Spinal cord (tissue), 9 donors: ENCODE measurements at regions not wholly inside any gene's neighbourhood (a gene's known extent, or its start where the extent isn't known, plus 50 kb on each side); places are given as distances from the start of the nearest gene placed in this dataset.

Source experiments
- DNase-seq, 6 donors: peaks; one replicate each; pipeline versions ENCODE4 v3.0.0 to v3.0.0-alpha.2; 2013 to 2015; ENCODE audit warnings: low spot score in 6 of 6, low read depth in 4 of 6
- H3K27ac ChIP-seq: one replicate; pipeline ENCODE4 v1.5.1; 2013; ENCODE audit warnings: low read depth, low read length, control low read depth
- H3K27me3 ChIP-seq: one replicate; pipeline ENCODE4 v1.6.1; 2013; ENCODE audit warnings: low read length; ENCODE audit not compliant: control insufficient read depth, insufficient read depth
- H3K36me3 ChIP-seq: one replicate; pipeline ENCODE4 v1.6.1; 2013; ENCODE audit warnings: low read length; ENCODE audit not compliant: control insufficient read depth, insufficient read depth
- H3K4me1 ChIP-seq: one replicate; pipeline ENCODE4 v1.6.1; 2013; ENCODE audit warnings: low read length; ENCODE audit not compliant: control insufficient read depth, insufficient read depth
- H3K4me3 ChIP-seq: one replicate; pipeline ENCODE4 v1.5.1; 2013; ENCODE audit warnings: low read depth, low read length, control low read depth
- H3K9me3 ChIP-seq: one replicate; pipeline ENCODE4 v1.6.1; 2013; ENCODE audit warnings: low read length; ENCODE audit not compliant: control insufficient read depth, insufficient read depth
- WGBS: methylation state at CpG from one replicate; pipeline ENCODE4 v1.1.5; 2013; ENCODE audit warnings: missing lambda C conversion rate; ENCODE audit not compliant: insufficient coverage; 5-methylcytosine and 5-hydroxymethylcytosine counted together
- donor health status: healthy.

- Histone ChIP-seq H3K27me3 (no peaks in the 10 kb centered on the region), H3K9me3 (no peaks in the 10 kb centered on the region), H3K4me1 (no peaks in the 10 kb centered on the region), H3K36me3 (no peaks in the 10 kb centered on the region), H3K4me3 (no peak overlapping the region), H3K27ac (no peak overlapping the region)
- DNase-seq, result no peak
Observed at GRCh38 chr6:113301651-113302050, 555.5 kb upstream of the MARCKS start.

GRCh38 chr6:113304116-113304515, 553.0 kb upstream of the MARCKS start:
- no peaks in the 10 kb centered on the region for H3K27me3 ChIP-seq
- DNase-seq, result no peak
- 100% methylated on average over 1 of the region's 1 CpG for WGBS
- no peak overlapping the region for H3K27ac ChIP-seq
- H3K36me3 ChIP-seq, result no peaks in the 10 kb centered on the region
- H3K9me3 ChIP-seq, result no peaks in the 10 kb centered on the region
- H3K4me1 ChIP-seq, result no peaks in the 10 kb centered on the region
- no peak overlapping the region for H3K4me3 ChIP-seq

GRCh38 chr6:113306552-113307145, 550.5 kb upstream of the MARCKS start:
- Histone ChIP-seq H3K4me3 (no peak overlapping the region), H3K36me3 (no peaks in the 10 kb centered on the region), H3K27me3 (no peaks in the 10 kb centered on the region), H3K9me3 (no peaks in the 10 kb centered on the region), H3K27ac (no peak overlapping the region), H3K4me1 (no peaks in the 10 kb centered on the region)
- 93% methylated on average over 3 of the region's 5 CpGs for WGBS
- DNase-seq, result no peak

- H3K27me3 ChIP-seq, result no peaks in the 10 kb centered on the region
- WGBS, result 100% methylated on average over 2 of the region's 2 CpGs
Observed at GRCh38 chr6:113308266-113308665, 548.9 kb upstream of the MARCKS start.

GRCh38 chr6:113313841-113314240, 543.3 kb upstream of the MARCKS start:
- no peaks in the 10 kb centered on the region for H3K9me3 ChIP-seq
- no peaks in the 10 kb centered on the region for H3K27me3 ChIP-seq
- no peaks in the 10 kb centered on the region for H3K36me3 ChIP-seq
- peaks cover 14% of the 10 kb centered on the region for H3K4me1 ChIP-seq
- no peak overlapping the region for H3K4me3 ChIP-seq
- H3K27ac ChIP-seq, result no peak overlapping the region
- WGBS, result no CpG with 5 or more reads among the region's 1 CpG
- no peak for DNase-seq

More at GRCh38 chr6:113308266-113308665, 548.9 kb upstream of the MARCKS start:
- Histone ChIP-seq H3K9me3 (no peaks in the 10 kb centered on the region), H3K4me1 (no peaks in the 10 kb centered on the region), H3K36me3 (no peaks in the 10 kb centered on the region), H3K27ac (no peak overlapping the region), H3K4me3 (no peak overlapping the region)
- no peak for DNase-seq

- Histone ChIP-seq H3K4me3 (no peak overlapping the region), H3K27me3 (no peaks in the 10 kb centered on the region), H3K36me3 (no peaks in the 10 kb centered on the region), H3K4me1 (peaks cover 14% of the 10 kb centered on the region), H3K9me3 (no peaks in the 10 kb centered on the region), H3K27ac (no peak overlapping the region)
- DNase-seq, result peak in 1 of 6 donors; percentile 74
- WGBS, result no CpG with 5 or more reads among the region's 1 CpG
Observed at GRCh38 chr6:113315165-113315564, 542.0 kb upstream of the MARCKS start.

- Histone ChIP-seq H3K4me1 (peaks cover 14% of the 10 kb centered on the region), H3K27me3 (no peaks in the 10 kb centered on the region), H3K36me3 (no peaks in the 10 kb centered on the region), H3K4me3 (no peak overlapping the region), H3K27ac (no peak overlapping the region), H3K9me3 (no peaks in the 10 kb centered on the region)
- no CpG with 5 or more reads among the region's 4 CpGs for whole genome bisulfite sequencing
- DNase-seq, result no peak
Observed at GRCh38 chr6:113315879-113316278, 541.3 kb upstream of the MARCKS start.

GRCh38 chr6:113317442-113317841, 539.7 kb upstream of the MARCKS start:
- Histone ChIP-seq H3K9me3 (no peaks in the 10 kb centered on the region), H3K4me1 (peaks cover 14% of the 10 kb centered on the region), H3K36me3 (no peaks in the 10 kb centered on the region), H3K27me3 (no peaks in the 10 kb centered on the region), H3K27ac (no peak overlapping the region), H3K4me3 (no peak overlapping the region)
- 43% methylated on average over 1 of the region's 2 CpGs for WGBS
- DNase-seq, result peak in 2 of 6 donors; percentile 20 to 44

GRCh38 chr6:113317891-113318574, 539.1 kb upstream of the MARCKS start:
- WGBS, result 22% methylated on average over 6 of the region's 9 CpGs
- Histone ChIP-seq H3K4me1 (peaks cover 14% of the 10 kb centered on the region), H3K27me3 (no peaks in the 10 kb centered on the region), H3K36me3 (no peaks in the 10 kb centered on the region), H3K4me3 (no peak overlapping the region), H3K27ac (peak overlapping the region; percentile 55), H3K9me3 (no peaks in the 10 kb centered on the region)
- peak; percentile 23 to 87 (median 43) for DNase-seq

GRCh38 chr6:113318575-113318917, 538.6 kb upstream of the MARCKS start:
- peaks cover 14% of the 10 kb centered on the region for H3K4me1 ChIP-seq
- H3K9me3 ChIP-seq, result no peaks in the 10 kb centered on the region
- 19% methylated on average over 5 of the region's 5 CpGs for WGBS
- no peak overlapping the region for H3K4me3 ChIP-seq
- peak in 1 of 6 donors; percentile 13 for DNase-seq
- H3K27ac ChIP-seq, result peak overlapping the region; percentile 55
- no peaks in the 10 kb centered on the region for H3K27me3 ChIP-seq
- H3K36me3 ChIP-seq, result no peaks in the 10 kb centered on the region
